Activated naive CD8-positive, alpha-beta T cell treated with anti-CD3 and anti-CD28 coated beads, Interleukin-2, amount 50 U/mL, for 24 hours (primary cell): ENCODE measurements at regions not wholly inside any gene's neighbourhood (a gene's known extent, or its start where the extent isn't known, plus 50 kb on each side); places are given as distances from the start of the nearest gene placed in this dataset.
"Not testable (repeated sequence)": the region's sequence is repeated elsewhere in the genome, so short reads cannot be mapped to it uniquely, and the experiment has no call there.

Experiments
- ATAC-seq: fragments of 150-1000 bp; cut with Tn5 transposase; one replicate; pipeline ENCODE4 v1.10.0; 2021
- DNase-seq: peaks from one replicate; pipeline ENCODE4 v3.0.0; 2021
- H3K27ac Mint-ChIP-seq: one replicate; pipeline ENCODE4 v1.8.0; 2021; ENCODE audit warnings: mild to moderate bottlenecking, mixed read lengths
- H3K27me3 Mint-ChIP-seq: one replicate; pipeline ENCODE4 v1.8.0; 2021; ENCODE audit warnings: mixed read lengths
- H3K36me3 Mint-ChIP-seq: one replicate; pipeline ENCODE4 v1.8.0; 2021; ENCODE audit warnings: low read depth, mixed read lengths
- H3K4me1 Mint-ChIP-seq: one replicate; pipeline ENCODE4 v1.8.0; 2021; ENCODE audit warnings: mixed read lengths
- H3K4me3 Mint-ChIP-seq: one replicate; pipeline ENCODE4 v1.8.0; 2021; ENCODE audit warnings: mild to moderate bottlenecking, moderate library complexity, mixed read lengths
- H3K9me3 Mint-ChIP-seq: one replicate; pipeline ENCODE4 v1.8.0; 2021; ENCODE audit warnings: mixed read lengths

DNA sequence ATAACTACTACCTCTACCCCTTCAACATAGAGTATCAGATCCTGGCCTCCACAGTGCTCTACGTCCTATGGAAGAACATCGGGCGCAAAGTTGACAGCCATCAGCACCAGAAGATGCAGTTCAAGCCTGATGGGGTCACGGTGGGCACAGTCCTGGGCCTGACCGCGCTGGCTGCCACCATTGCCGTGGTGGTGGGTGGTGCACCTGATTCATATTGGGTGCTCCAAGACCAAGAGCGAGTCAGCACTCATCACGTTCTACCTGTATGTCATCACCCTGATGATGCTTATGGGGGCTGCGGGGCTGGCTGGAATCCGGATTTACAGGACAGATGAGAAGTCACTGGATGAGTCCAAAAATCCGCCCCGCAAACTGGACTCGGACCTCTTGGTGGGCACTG lies 846.4 kb downstream of the RPIA start:
- not testable (repeated sequence) for H3K9me3 Mint-ChIP-seq

GRCh38 chr2:89544110-89544509 lies 852.6 kb downstream of the RPIA start:
- H3K9me3 Mint-ChIP-seq, H3K4me3 Mint-ChIP-seq, H3K36me3 Mint-ChIP-seq, DNase-seq, H3K4me1 Mint-ChIP-seq, H3K27me3 Mint-ChIP-seq, H3K27ac Mint-ChIP-seq, ATAC-seq: not testable (repeated sequence)

More for the DNA sequence above, 846.4 kb downstream of the RPIA start:
- H3K36me3 Mint-ChIP-seq, DNase-seq, H3K27ac Mint-ChIP-seq, ATAC-seq, H3K4me1 Mint-ChIP-seq, H3K4me3 Mint-ChIP-seq, H3K27me3 Mint-ChIP-seq: not testable (repeated sequence)

DNA sequence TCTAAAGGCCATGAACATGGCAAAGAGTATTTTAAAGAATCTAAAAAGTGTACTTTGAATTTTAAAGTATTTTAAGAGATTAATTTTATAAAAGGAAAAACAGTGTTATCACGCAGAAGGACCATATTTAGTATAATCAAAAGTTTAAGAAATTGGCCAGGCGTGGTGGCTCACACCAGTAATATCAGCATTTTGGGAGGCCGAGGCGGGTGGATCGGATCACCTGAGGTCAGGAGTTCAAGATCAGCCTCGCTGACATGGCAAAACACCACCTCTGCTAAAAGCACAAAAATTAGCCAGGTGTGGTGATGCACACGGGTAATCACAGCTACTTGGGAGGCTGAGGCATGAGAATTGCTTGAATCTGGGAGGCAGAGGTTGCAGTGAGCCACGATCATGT lies 887.7 kb downstream of the RPIA start:
- not testable (repeated sequence) for H3K4me3 Mint-ChIP-seq, DNase-seq, H3K9me3 Mint-ChIP-seq, ATAC-seq, H3K27me3 Mint-ChIP-seq, H3K27ac Mint-ChIP-seq, H3K4me1 Mint-ChIP-seq, H3K36me3 Mint-ChIP-seq

DNA sequence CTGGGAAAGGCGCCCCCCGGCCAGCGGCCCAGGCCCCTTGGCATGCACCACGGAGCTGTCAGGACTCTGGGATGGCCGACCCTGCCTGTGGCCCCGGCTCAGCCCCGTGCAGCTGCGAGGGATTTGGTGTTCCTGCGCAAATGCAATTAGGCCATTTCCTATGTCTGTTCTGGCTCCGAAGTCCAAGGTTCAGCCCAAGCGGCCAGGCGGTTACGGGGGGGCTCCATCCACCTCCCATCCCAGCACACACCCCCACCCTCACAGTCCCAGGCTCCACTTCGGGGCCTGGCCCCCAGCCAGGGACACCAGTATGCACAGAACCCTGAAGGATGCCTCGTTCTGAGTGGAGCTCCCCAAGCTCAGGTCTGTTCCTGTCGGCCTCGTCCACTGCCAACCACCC lies 891.3 kb downstream of the RPIA start:
- H3K36me3 Mint-ChIP-seq, ATAC-seq, H3K4me1 Mint-ChIP-seq, H3K4me3 Mint-ChIP-seq, H3K9me3 Mint-ChIP-seq, DNase-seq, H3K27ac Mint-ChIP-seq, H3K27me3 Mint-ChIP-seq: not testable (repeated sequence)

GRCh38 chr2:89584046-89584445 lies 892.6 kb downstream of the RPIA start:
- not testable (repeated sequence) for DNase-seq, ATAC-seq, H3K36me3 Mint-ChIP-seq, H3K27ac Mint-ChIP-seq, H3K9me3 Mint-ChIP-seq, H3K4me3 Mint-ChIP-seq, H3K4me1 Mint-ChIP-seq, H3K27me3 Mint-ChIP-seq

DNA sequence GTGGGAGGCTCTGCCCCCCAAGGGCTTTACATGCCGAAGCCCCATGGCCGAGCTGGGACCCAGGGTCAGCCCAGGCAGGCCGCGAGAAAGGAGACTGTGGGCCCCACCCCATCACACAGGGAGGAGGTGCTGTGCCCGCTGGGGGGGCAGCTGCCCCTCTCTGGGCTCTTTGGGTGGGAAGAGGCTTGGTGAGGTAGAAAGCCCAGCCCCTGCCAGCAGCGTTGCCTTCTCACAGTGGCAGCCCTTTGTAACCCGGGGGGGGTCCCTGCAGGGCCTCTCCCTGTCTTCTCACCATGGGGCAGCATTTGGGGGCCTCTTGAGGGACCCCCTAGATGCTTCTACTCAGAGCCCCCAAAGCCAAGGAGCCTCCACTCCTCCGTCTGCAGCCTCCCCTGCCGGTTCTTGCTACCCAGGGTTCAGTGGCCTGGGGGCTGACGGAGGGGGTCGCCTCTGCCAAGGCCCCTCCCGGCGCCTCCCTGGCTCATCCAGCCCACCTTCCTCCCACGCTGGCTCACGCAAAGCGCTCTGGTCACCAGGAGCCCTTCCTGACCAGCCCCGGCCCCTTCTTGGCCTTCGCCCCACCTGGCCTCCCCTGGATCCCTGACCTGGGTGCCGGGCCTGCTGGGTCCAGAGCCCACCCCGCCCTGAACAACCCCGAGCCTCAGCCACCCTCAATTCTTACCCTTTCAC lies 893.5 kb downstream of the RPIA start:
- DNase-seq, H3K27me3 Mint-ChIP-seq, H3K27ac Mint-ChIP-seq, H3K9me3 Mint-ChIP-seq, H3K4me1 Mint-ChIP-seq, H3K36me3 Mint-ChIP-seq, ATAC-seq: not testable (repeated sequence)
- H3K4me3 Mint-ChIP-seq = peak overlapping the region; percentile 64

DNA sequence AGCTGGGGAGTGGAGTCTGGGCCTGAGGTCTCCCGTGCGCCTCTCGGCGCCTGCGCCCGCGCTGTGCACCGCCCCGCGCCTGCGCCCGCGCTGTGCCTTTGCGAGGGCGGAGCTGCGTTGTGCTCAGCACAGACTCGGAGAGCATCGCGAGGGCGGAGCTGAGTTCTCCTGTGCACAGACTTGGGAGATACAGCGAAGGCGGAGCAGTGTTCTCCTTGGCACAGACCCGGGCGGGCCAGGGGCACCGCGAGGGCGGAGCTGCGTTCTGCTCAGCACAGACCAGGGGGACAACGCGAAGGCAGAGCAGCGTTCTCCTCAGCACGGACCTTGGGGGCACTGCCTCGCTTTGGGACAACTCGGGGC lies 894.1 kb downstream of the RPIA start:
- not testable (repeated sequence) for H3K27ac Mint-ChIP-seq, H3K27me3 Mint-ChIP-seq, H3K4me1 Mint-ChIP-seq, H3K36me3 Mint-ChIP-seq, H3K9me3 Mint-ChIP-seq
- peak overlapping the region; percentile 64 for H3K4me3 Mint-ChIP-seq
- ATAC-seq = peak; percentile 92
- peak; percentile 6 for DNase-seq

- H3K27me3 Mint-ChIP-seq, H3K4me3 Mint-ChIP-seq, H3K36me3 Mint-ChIP-seq, ATAC-seq, H3K27ac Mint-ChIP-seq, H3K9me3 Mint-ChIP-seq, DNase-seq, H3K4me1 Mint-ChIP-seq: not testable (repeated sequence)
Observed at GRCh38 chr2:89599843-89600242, 908.4 kb downstream of the RPIA start.

- not testable (repeated sequence) for ATAC-seq, DNase-seq, H3K27ac Mint-ChIP-seq, H3K36me3 Mint-ChIP-seq, H3K4me1 Mint-ChIP-seq, H3K9me3 Mint-ChIP-seq, H3K4me3 Mint-ChIP-seq, H3K27me3 Mint-ChIP-seq
Observed at GRCh38 chr2:89606514-89606913, 915.0 kb downstream of the RPIA start.

DNA sequence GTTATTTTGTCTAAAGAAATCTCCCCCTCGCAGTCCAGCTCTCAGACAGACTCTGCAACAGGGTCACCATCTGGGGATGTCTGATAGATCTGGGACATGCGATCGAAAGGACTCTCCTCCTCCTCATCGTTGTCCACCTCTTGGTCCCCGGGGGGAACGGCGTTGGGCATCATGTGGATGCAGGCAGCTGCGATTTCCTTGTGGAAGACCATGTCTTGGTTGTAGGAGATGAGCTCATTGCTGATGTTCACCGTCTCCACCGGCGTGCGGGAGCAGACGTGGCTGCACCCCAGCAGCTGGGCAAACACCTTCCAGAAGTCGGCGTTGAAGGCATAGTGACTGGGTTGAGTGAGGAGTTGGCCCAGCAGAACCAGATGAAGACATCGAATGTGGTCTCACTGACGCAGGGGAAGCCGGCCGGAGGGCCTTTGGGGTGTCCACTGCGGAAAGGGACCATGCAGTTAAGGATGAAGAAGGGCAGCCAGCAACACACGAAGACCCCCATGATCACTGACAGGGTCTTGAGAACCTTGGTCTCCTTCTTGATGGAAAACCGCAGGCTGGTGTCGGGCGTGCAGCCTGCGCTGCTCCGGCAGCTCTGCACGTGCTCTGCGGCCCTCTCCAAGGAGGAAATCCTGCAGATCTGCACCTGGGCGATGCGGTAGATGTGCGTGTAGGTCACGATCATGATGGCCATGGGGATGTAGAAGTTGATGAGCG lies 918.9 kb downstream of the RPIA start:
- not testable (repeated sequence) for H3K9me3 Mint-ChIP-seq, H3K36me3 Mint-ChIP-seq, DNase-seq, H3K27me3 Mint-ChIP-seq, H3K27ac Mint-ChIP-seq, H3K4me1 Mint-ChIP-seq, H3K4me3 Mint-ChIP-seq, ATAC-seq

DNA sequence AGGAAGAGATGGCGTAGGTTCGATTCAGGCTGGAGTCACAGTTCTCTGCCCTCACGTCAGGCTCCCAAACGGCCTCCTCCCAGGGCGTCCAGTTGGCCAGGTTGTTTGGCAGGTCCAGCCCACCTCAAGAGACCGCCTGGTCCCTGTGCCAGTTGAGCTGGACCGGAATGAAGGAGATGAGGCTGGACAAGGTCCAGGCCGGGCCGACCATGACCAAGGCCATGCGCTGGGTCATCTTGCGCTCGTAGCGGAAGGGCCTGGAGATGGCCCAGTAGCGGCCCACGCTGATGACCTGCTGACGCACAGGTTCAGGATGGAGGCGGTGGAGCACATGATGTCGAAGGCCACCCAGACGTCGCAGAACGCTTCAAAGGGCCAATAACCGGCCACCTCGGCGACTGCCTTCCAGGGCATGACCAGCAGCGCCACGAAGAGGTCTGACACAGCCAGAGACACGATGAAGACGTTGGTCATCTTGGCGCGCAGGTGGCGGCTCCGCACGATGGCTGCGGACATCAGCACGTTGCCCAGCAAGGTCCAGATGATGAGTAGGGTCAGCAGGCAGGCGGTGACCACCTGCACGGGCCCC lies 919.5 kb downstream of the RPIA start:
- not testable (repeated sequence) for DNase-seq, H3K9me3 Mint-ChIP-seq, ATAC-seq, H3K27ac Mint-ChIP-seq, H3K27me3 Mint-ChIP-seq, H3K4me1 Mint-ChIP-seq, H3K4me3 Mint-ChIP-seq, H3K36me3 Mint-ChIP-seq

- not testable (repeated sequence) for H3K9me3 Mint-ChIP-seq, DNase-seq, H3K27me3 Mint-ChIP-seq, H3K4me3 Mint-ChIP-seq, H3K36me3 Mint-ChIP-seq, ATAC-seq, H3K4me1 Mint-ChIP-seq, H3K27ac Mint-ChIP-seq
Observed at GRCh38 chr2:89611710-89612109, 920.2 kb downstream of the RPIA start.

DNA sequence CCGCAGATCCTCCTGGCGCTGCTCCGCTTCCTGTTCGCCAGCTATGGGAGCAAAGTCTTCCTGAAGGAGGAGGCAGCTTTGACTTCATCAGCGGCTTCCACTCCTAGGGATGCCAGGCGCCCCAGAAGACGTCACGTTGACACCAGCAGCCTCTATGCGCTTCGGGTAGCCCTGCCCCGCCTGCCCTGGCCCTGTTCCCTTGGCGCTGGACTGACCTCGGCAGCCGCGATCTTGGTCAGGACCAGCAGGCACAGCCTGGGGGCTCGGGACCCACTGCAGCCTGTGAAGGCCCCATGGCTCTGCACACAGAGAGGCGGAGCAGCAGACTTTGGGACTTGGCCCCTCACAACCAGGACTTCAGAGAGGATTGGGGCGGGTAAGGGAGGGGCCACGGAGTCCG lies 957.8 kb downstream of the RPIA start:
- not testable (repeated sequence) for H3K4me3 Mint-ChIP-seq, ATAC-seq, H3K27me3 Mint-ChIP-seq, H3K9me3 Mint-ChIP-seq, H3K4me1 Mint-ChIP-seq, DNase-seq, H3K36me3 Mint-ChIP-seq, H3K27ac Mint-ChIP-seq

GRCh38 chr2:89679254-89679653 lies 987.8 kb downstream of the RPIA start:
- peaks cover 11% of the 10 kb centered on the region for H3K9me3 Mint-ChIP-seq
- H3K27me3 Mint-ChIP-seq, H3K36me3 Mint-ChIP-seq, H3K4me3 Mint-ChIP-seq, DNase-seq, H3K27ac Mint-ChIP-seq, ATAC-seq, H3K4me1 Mint-ChIP-seq: not testable (repeated sequence)
